GM19351 (cell line): ENCODE measurements at regions not wholly inside any gene's neighbourhood (a gene's known extent, or its start where the extent isn't known, plus 50 kb on each side); places are given as distances from the start of the nearest gene placed in this dataset.

Source experiments
- ATAC-seq: cut with Tn5 transposase; IDR thresholded peaks from one replicate; pipeline ENCODE4 v1.9.1; 2021; ENCODE audit warnings: mild to moderate bottlenecking, moderate library complexity; ENCODE audit not compliant: unreplicated experiment

GRCh38 chr13:97901716-97902115 lies 51.8 kb upstream of the IPO5 start:
- ATAC-seq = no peak
